Panc1 (cell line): ENCODE measurements at regions not wholly inside any gene's neighbourhood (a gene's known extent, or its start where the extent isn't known, plus 50 kb on each side); places are given as distances from the start of the nearest gene placed in this dataset.

Experiments used
- ATAC-seq: fragments of 200-7000 bp; cut with Tn5 transposase; 2 replicates; pipeline ENCODE4 v1.9.1; 2020; ENCODE audit warnings: mild to moderate bottlenecking, moderate library complexity
- BruUV-seq: library from RNA; stranded (reverse); fragments of 400-500 nt; replicated peaks from 2 replicates; lab custom pipeline; 2021; lab: Mats Ljungman, UMichigan
- CTCF ChIA-PET: fragments of 300-600 bp; sonication (Branson Sonifier 250); formaldehyde crosslinking; loops from one replicate; lab custom pipeline; 2022; ENCODE audit warnings: antibody characterized with exemption; lab: Charles Lee
- POLR2A ChIA-PET: fragments of 300-600 bp; sonication (Branson Sonifier 250); formaldehyde crosslinking; loops from one replicate; lab custom pipeline; 2022; ENCODE audit warnings: antibody characterized with exemption; lab: Charles Lee
- DNase-seq: peaks from one replicate; pipeline ENCODE4 v3.0.0-alpha.2; 2010; ENCODE audit warnings: low read depth, low spot score
- H3K27ac ChIP-seq: 2 replicates; pipeline ENCODE4 v1.5.1; 2011; ENCODE audit warnings: mild to moderate bottlenecking, low read length, inconsistent platforms
- H3K27me3 ChIP-seq: fragments of 200-500 bp; sonication (Bioruptor generic); 2 replicates; pipeline ENCODE4 v1.6.0; 2014; ENCODE audit warnings: low read length, inconsistent platforms; ENCODE audit not compliant: control insufficient read depth, insufficient read depth
- H3K36me3 ChIP-seq: fragments of 200-500 bp; sonication (Bioruptor generic); 2 replicates; pipeline ENCODE4 v1.5.1; 2014; ENCODE audit warnings: inconsistent platforms, mild to moderate bottlenecking, low read length, moderate library complexity; ENCODE audit not compliant: control insufficient read depth, insufficient read depth
- H3K4me1 ChIP-seq: 2 replicates; pipeline ENCODE4 v1.5.1; 2011; ENCODE audit warnings: inconsistent platforms, mild to moderate bottlenecking, low read length, moderate library complexity; ENCODE audit not compliant: control insufficient read depth, insufficient read depth
- H3K4me3 ChIP-seq, 2 experiments: 2 replicates each; pipeline ENCODE4 v1.5.1; 2011 to 2012; ENCODE audit warnings: low read depth in 2 of 2, low read length in 2 of 2, mild to moderate bottlenecking in 2 of 2, inconsistent platforms in 1 of 2, moderate library complexity in 1 of 2
- H3K9me3 ChIP-seq: fragments of 200-500 bp; sonication (Bioruptor generic); 2 replicates; pipeline ENCODE4 v1.5.1; 2014; ENCODE audit warnings: low read depth, mild to moderate bottlenecking, inconsistent platforms, low read length, moderate library complexity; ENCODE audit not compliant: control insufficient read depth, insufficient read depth
- CTCF ChIP-seq: fragments of 450-650 bp; IDR thresholded peaks from 2 replicates; pipeline ENCODE4 v1.5.1; 2017; ENCODE audit warnings: mild to moderate bottlenecking
- POLR2AphosphoS5 ChIP-seq: IDR thresholded peaks from 2 replicates; pipeline ENCODE4 v1.6.1; 2012; ENCODE audit warnings: mild to moderate bottlenecking, low read depth, low read length, moderate library complexity
- REST ChIP-seq, 2 experiments: IDR thresholded peaks; 2 replicates each; pipeline ENCODE4 v1.6.1; 2011 to 2012; ENCODE audit warnings: low read depth in 2 of 2, control low read depth in 1 of 2, low read length in 1 of 2, mild to moderate bottlenecking in 1 of 2, moderate library complexity in 1 of 2; ENCODE audit not compliant: insufficient read depth in 1 of 2
- SIN3A ChIP-seq: IDR thresholded peaks from 2 replicates; pipeline ENCODE4 v1.6.1; 2012; ENCODE audit warnings: low read depth, mild to moderate bottlenecking, low read length, moderate library complexity, borderline replicate concordance; ENCODE audit not compliant: insufficient read depth
- TCF7L2 ChIP-seq: IDR thresholded peaks from 2 replicates; pipeline ENCODE4 v1.6.1; 2011; ENCODE audit warnings: mild to moderate bottlenecking, low read depth, low read length, inconsistent platforms
- in situ Hi-C: cut with HindIII; loops from 2 replicates; pipeline ENCODE4 v1.10.0; 2016; ENCODE audit warnings: low sequenced_read_pairs, low pct_unique_long_range_greater_than_20kb
- intact Hi-C: fragments of 100-400 bp; cut with micrococcal nuclease; formaldehyde crosslinking; loops from one replicate; pipeline ENCODE4 v1.10.0; 2022; ENCODE audit not compliant: unreplicated experiment

GRCh38 chr3:113064183-113064582 is 73.4 kb downstream of the GTPBP8 start:
- ChIA-PET POLR2A (no interaction called here), CTCF (no interaction called here)
- no peaks in the 10 kb centered on the region for H3K27me3 ChIP-seq
- no peak overlapping the region for H3K4me3 ChIP-seq
- H3K9me3 ChIP-seq: no peaks in the 10 kb centered on the region
- in situ Hi-C loops: no loop called here
- no peak for TF ChIP-seq TCF7L2
- TF ChIP-seq SIN3A: no peak
- TF ChIP-seq REST (IDR thresholded peaks at IDR 0.05; ENCODE audit: insufficient read depth in 1 of 2, low read depth in 2 of 2, low read length in 1 of 2): no peak
- no peak for TF ChIP-seq POLR2AphosphoS5
- TF ChIP-seq CTCF: no peak
- H3K4me1 ChIP-seq: no peaks in the 10 kb centered on the region
- H3K27ac ChIP-seq: no peak overlapping the region
- no TSS peak for BruUV-seq
- DNase-seq (no peak), ATAC-seq (no peak)
- intact Hi-C loops: no loop called here
- H3K36me3 ChIP-seq: no peaks in the 10 kb centered on the region

GRCh38 chr3:113065336-113065735 is 74.6 kb downstream of the GTPBP8 start:
- Histone ChIP-seq H3K27me3 (no peaks in the 10 kb centered on the region), H3K9me3 (no peaks in the 10 kb centered on the region), H3K27ac (no peak overlapping the region), H3K4me1 (no peaks in the 10 kb centered on the region), H3K4me3 (no peak overlapping the region), H3K36me3 (no peaks in the 10 kb centered on the region)
- BruUV-seq: no TSS peak
- DNase-seq (no peak), ATAC-seq (no peak)
- in situ Hi-C loops: no loop called here
- POLR2A ChIA-PET: no interaction called here
- CTCF ChIA-PET: no interaction called here
- intact Hi-C loops: no loop called here
- TF ChIP-seq CTCF (no peak), POLR2AphosphoS5 (no peak), REST (IDR thresholded peaks at IDR 0.05; ENCODE audit: insufficient read depth in 1 of 2, low read depth in 2 of 2, low read length in 1 of 2) (no peak), SIN3A (no peak), TCF7L2 (no peak)
